RKO (cell line): ENCODE measurements at regions not wholly inside any gene's neighbourhood (a gene's known extent, or its start where the extent isn't known, plus 50 kb on each side); places are given as distances from the start of the nearest gene placed in this dataset.
"Not testable (repeated sequence)": the region's sequence is repeated elsewhere in the genome, so short reads cannot be mapped to it uniquely, and the experiment has no call there.

Experiments used
- DNase-seq: peaks from one replicate; pipeline ENCODE4 v3.0.0-alpha.2; 2016; ENCODE audit warnings: low spot score

DNA sequence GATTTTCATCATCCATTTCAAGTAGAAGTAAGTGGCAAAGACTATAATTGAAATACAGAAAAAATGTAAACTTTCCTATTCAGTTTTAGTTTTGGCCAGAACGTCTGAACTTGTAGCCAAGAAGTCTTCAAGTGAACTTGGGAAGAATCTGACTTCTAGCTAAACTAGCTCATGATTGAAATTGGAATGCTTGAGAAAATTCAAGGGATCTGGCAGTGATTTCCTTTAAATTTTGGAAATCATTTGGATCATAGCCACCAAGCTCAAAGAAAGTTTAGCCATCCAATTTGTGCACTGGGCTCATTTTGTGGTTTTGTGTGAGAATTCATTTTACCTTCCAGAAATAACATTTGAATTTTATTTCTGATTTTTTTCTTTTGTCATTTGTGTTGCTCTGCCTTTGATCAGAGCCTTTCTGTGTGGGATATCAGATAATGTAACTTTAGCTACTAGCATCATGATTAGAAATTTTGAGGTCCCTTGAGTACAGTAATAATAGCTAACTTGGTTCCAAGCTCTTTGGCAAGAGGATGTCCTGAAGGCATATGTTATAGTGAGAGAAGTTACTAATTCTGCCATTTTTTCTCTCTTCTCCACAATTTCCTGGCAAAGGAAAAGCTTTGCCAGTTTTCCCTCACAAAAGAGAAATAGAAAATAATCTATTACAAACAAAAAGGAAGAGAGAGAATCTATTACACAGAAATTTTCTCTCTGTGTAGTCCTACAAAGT is 2123.7 kb upstream of the RAG2 start:
- DNase-seq, result no peak

GRCh38 chr11:38718659-38719058 is 2120.6 kb upstream of the RAG2 start:
- DNase-seq, result no peak

DNA sequence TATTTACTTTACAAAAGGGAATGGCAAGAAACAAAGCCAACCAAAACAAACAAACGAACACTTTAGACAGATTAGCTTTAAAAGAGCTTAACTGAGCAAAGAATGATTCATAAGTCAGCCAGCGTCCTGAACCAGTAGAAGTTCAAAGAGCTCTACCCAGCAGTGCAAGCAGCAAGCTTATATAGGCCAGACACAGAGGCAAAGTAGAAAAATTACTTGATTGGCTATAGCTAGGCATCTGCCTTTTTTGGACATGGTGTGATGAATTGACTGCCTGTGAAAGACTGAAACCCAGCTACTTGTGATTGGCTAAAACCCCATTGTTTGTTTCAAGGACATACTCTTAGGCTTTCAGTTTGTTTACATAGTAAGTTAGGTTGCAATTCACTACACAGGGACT is 2120.0 kb upstream of the RAG2 start:
- no peak for DNase-seq

- DNase-seq, result no peak
Measured at GRCh38 chr11:38711110-38711509, 2113.1 kb upstream of the RAG2 start.

DNA sequence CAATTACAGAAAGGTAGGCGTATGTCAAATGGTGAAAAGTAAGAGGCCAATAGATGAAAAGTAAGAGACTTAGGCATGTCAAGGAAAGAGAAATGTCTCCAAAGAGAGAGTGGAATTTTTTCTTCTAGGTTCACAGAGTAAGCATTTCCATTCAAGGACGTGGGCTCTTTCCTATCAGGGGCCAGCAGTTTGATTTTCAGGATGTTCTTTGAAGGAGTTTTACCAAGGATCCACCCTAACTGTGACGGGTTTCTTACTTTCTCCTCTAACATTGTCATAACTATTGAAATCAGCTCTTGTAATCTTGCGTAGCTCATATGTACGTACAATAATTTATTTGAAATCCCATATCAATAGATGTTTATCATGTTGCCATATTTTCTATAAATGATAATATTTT is 2112.2 kb upstream of the RAG2 start:
- no peak for DNase-seq

- no peak for DNase-seq
Measured at GRCh38 chr11:38700111-38700510, 2102.1 kb upstream of the RAG2 start.

- DNase-seq, result no peak
Measured at GRCh38 chr11:38693306-38693705, 2095.3 kb upstream of the RAG2 start.

- not testable (repeated sequence) for DNase-seq
Measured at GRCh38 chr11:38690211-38690610, 2092.2 kb upstream of the RAG2 start.

- DNase-seq, result no peak
Measured at GRCh38 chr11:38687008-38687407, 2089.0 kb upstream of the RAG2 start.

- no peak for DNase-seq
Measured at GRCh38 chr11:38683484-38683883, 2085.4 kb upstream of the RAG2 start.

GRCh38 chr11:38680746-38681145 is 2082.7 kb upstream of the RAG2 start:
- no peak for DNase-seq

DNA sequence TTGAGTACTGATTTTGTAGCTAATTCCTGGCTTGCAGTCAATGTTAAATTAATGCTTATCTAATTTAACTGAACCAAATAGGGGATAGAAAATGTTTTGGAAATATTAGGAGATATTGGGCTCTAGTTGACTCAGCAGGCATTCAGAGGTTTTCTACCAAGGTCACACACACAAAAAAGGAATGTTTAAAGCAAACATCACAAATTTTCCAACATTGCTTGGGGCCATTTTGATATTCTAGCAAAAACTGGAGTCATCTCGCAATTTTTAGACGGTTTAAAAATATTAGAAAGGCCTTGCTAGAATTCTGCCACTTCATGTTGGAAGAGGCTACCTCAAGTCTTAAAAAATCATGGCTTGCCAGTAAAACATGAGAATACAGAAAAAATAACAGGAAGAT is 2082.1 kb upstream of the RAG2 start:
- DNase-seq, result no peak

GRCh38 chr11:38672445-38672844 is 2074.4 kb upstream of the RAG2 start:
- DNase-seq, result no peak

GRCh38 chr11:38667359-38667758 is 2069.3 kb upstream of the RAG2 start:
- no peak for DNase-seq

DNA sequence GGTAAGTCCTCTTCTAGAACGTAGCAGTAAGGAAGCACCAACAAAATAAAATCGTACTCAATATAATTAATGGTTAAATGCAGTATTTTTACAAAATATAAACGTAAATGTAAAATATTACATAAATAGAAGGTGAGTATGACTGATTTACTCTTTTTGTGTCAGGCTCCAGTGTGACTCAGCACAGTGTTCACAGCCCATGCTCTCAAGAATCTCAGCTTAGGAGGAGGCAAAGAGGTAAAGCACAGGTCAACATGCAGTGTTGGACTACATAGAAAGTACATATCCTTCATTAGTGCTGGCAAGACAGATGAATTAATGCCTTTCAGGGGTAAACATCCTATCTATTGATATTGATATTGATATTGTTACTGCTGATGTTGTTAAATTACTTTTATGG is 2050.6 kb upstream of the RAG2 start:
- no peak for DNase-seq

DNA sequence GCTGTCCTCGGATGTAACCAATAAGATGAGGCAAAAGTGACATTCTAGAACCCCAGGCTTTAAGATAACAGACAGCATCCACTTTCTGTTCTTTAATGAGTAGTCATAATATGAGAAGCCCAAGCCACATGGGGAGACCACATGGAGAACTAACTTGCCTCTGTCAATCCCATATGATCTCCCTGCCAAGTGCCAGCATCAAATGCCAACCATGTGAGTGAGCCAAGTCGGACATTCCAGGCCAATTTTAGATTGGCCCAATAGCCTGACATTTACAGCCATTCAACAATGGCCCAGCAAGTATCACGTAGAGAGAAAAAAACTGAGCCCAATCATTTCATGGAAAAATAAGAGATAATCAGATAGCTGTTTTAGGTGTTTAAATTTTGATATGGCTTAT is 2048.3 kb upstream of the RAG2 start:
- no peak for DNase-seq

- no peak for DNase-seq
Measured at GRCh38 chr11:38640854-38641253, 2042.8 kb upstream of the RAG2 start.

DNA sequence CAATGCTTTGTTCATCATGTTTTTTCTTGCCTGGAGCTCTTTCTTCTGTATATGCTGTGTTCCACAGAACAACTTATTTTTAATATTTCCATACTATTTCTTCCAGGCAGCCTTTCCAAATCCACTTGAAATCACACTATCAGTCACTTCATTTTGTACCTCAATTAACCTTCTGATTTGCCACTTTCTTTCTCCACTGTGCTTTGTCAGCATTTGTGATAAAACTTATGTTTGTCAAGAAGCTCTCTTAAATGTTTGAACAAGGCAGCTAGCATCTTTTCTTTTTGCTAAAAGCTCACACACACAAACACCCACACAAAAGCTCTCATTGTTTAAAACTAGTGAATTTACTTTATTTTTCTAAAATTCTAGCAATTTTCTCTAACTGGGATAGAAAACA is 2014.7 kb upstream of the RAG2 start:
- DNase-seq, result no peak

- not testable (repeated sequence) for DNase-seq
Measured at GRCh38 chr11:38601371-38601770, 2003.3 kb upstream of the RAG2 start.

GRCh38 chr11:38598418-38598817 is 2000.4 kb upstream of the RAG2 start:
- no peak for DNase-seq

- not testable (repeated sequence) for DNase-seq
Measured at GRCh38 chr11:38595359-38596016, 1997.5 kb upstream of the RAG2 start.

DNA sequence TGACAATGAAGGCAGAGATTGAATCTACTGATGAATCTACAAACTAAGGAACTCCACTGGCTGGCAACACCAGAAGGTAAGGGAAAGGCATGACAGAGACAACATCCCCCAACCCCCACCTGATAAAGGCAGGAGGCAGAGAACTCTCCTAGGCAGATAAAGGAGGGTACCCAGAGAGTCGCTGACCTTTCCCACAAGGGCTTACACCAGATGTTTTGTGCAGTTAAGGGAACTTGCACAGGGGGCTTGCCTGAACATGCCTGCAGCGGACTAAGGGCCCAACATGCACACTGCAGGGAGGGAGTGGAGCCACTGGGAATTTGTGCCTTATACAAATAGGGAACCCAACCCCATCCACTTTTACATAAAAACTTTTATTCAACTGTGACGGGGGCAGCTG is 1996.9 kb upstream of the RAG2 start:
- no peak for DNase-seq

GRCh38 chr11:38593649-38594048 is 1995.6 kb upstream of the RAG2 start:
- DNase-seq, result no peak

DNA sequence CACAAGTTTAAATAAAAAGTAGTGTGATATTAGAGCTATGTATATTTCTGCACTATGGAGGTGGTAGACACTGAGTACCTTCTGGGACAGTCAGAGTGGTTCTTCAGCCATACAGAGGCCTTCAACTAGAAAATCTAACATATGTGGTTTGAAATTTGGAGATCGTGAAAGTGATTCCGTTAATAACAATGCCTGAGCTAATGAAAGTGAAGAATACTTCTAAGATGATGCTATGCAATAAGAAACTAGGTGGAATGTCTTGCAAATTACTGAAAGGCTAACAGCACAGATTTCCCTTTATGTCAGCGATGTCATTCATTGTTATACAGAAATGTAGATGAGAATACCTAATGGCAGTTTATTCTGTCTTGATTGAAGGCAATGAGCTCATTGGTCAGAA is 1984.7 kb upstream of the RAG2 start:
- no peak for DNase-seq
